Vagina (tissue), 2 donors: ENCODE measurements at regions not wholly inside any gene's neighbourhood (a gene's known extent, or its start where the extent isn't known, plus 50 kb on each side); places are given as distances from the start of the nearest gene placed in this dataset.

Experiments
- POLR2A ChIP-seq, 2 donors: fragments of 450-650 bp; IDR thresholded peaks; one replicate each; pipeline ENCODE4 v1.6.1; 2017; ENCODE audit warnings: antibody characterized with exemption in 2 of 2, mild to moderate bottlenecking in 2 of 2, moderate library complexity in 2 of 2
- POLR2AphosphoS5 ChIP-seq, 2 donors: sonication (generic); formaldehyde crosslinking; IDR thresholded peaks; one replicate each; pipeline ENCODE4 v1.9.0; 2017; ENCODE audit warnings: antibody characterized with exemption in 2 of 2, mild to moderate bottlenecking in 2 of 2, low read depth in 1 of 2; ENCODE audit not compliant: insufficient read depth in 1 of 2
- TF ChIP-seq, protein P1 (sequence below), 3 experiments: fragments of 450-650 bp in 2 of 3; fragments of 200-600 bp in 1 of 3; sonication (generic) in 1 of 3; IDR thresholded peaks; one replicate each; pipeline ENCODE4 v1.5.1; 2017 to 2019; ENCODE audit warnings: antibody characterized with exemption in 3 of 3, mild to moderate bottlenecking in 2 of 3, moderate library complexity in 2 of 3

DNA sequence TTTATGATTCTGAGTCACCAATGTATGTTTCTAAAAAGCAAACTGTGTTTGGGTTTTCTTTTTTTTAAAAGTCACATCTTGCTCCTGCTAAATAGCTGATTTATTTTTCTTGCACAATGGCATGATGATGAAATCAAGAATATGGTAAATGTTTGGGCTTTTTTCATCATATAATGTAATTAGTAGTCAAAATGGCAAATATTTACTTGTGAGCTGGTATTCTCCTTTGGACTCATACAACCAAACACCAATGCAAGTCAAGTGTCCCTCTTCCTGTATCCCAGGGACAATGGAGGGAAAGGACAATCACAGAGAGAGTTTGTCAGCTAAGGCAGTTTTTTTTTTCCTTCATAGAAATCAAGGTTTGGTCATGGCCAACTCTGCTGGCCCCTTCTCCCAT, 94.6 kb upstream of the RALGPS2 start:
- TF ChIP-seq, protein P1, sequence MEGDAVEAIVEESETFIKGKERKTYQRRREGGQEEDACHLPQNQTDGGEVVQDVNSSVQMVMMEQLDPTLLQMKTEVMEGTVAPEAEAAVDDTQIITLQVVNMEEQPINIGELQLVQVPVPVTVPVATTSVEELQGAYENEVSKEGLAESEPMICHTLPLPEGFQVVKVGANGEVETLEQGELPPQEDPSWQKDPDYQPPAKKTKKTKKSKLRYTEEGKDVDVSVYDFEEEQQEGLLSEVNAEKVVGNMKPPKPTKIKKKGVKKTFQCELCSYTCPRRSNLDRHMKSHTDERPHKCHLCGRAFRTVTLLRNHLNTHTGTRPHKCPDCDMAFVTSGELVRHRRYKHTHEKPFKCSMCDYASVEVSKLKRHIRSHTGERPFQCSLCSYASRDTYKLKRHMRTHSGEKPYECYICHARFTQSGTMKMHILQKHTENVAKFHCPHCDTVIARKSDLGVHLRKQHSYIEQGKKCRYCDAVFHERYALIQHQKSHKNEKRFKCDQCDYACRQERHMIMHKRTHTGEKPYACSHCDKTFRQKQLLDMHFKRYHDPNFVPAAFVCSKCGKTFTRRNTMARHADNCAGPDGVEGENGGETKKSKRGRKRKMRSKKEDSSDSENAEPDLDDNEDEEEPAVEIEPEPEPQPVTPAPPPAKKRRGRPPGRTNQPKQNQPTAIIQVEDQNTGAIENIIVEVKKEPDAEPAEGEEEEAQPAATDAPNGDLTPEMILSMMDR (IDR thresholded peaks at IDR 0.05), result no peak
- no peak for TF ChIP-seq POLR2AphosphoS5 (IDR thresholded peaks at IDR 0.05; ENCODE audit: insufficient read depth in 1 of 2, low read depth in 1 of 2)
- TF ChIP-seq POLR2A (IDR thresholded peaks at IDR 0.05), result no peak
